ENCODE measurements at regions not wholly inside any gene's neighbourhood (a gene's known extent, or its start where the extent isn't known, plus 50 kb on each side); places are given as distances from the start of the nearest gene placed in this dataset.
"Not testable (repeated sequence)": the region's sequence is repeated elsewhere in the genome, so short reads cannot be mapped to it uniquely, and the experiment has no call there.

GRCh38 chr5:131005963-131006684 lies 158.9 kb downstream of the HINT1 start:
- no peak for DNase-seq (ENCODE audit: low read depth in 2 of 2)

- DNase-seq (ENCODE audit: low read depth in 2 of 2) = no peak
Observed at GRCh38 chr5:131001507-131001906, 163.5 kb downstream of the HINT1 start.

- DNase-seq (ENCODE audit: low read depth in 2 of 2) = no peak
Observed at GRCh38 chr5:131000289-131000688, 164.8 kb downstream of the HINT1 start.

- DNase-seq (ENCODE audit: low read depth in 2 of 2) = not testable (repeated sequence)
Observed at GRCh38 chr5:130996720-130997119, 168.3 kb downstream of the HINT1 start.

GRCh38 chr5:130995851-130996250 lies 169.2 kb downstream of the HINT1 start:
- DNase-seq (ENCODE audit: low read depth in 2 of 2) = no peak

GRCh38 chr5:130995254-130995515 lies 169.9 kb downstream of the HINT1 start:
- DNase-seq (ENCODE audit: low read depth in 2 of 2) = no peak

- no peak for DNase-seq (ENCODE audit: low read depth in 2 of 2)
Observed at GRCh38 chr5:130994496-130995253, 170.4 kb downstream of the HINT1 start.

- no peak for DNase-seq (ENCODE audit: low read depth in 2 of 2)
Observed at GRCh38 chr5:130992621-130993020, 172.4 kb downstream of the HINT1 start.

GRCh38 chr5:130992095-130992494 lies 173.0 kb downstream of the HINT1 start:
- DNase-seq (ENCODE audit: low read depth in 2 of 2) = no peak

- no peak for DNase-seq (ENCODE audit: low read depth in 2 of 2)
Observed at GRCh38 chr5:130985776-130986175, 179.3 kb downstream of the HINT1 start.

GRCh38 chr5:130981663-130982062 lies 183.4 kb downstream of the HINT1 start:
- no peak for DNase-seq (ENCODE audit: low read depth in 2 of 2)

- no peak for DNase-seq (ENCODE audit: low read depth in 2 of 2)
Observed at GRCh38 chr5:130978475-130978874, 186.6 kb downstream of the HINT1 start.

GRCh38 chr5:130976493-130976892 lies 188.6 kb downstream of the HINT1 start:
- no peak for DNase-seq (ENCODE audit: low read depth in 2 of 2)

- DNase-seq (ENCODE audit: low read depth in 2 of 2) = no peak
Observed at GRCh38 chr5:130975847-130976246, 189.2 kb downstream of the HINT1 start.

- no peak for DNase-seq (ENCODE audit: low read depth in 2 of 2)
Observed at GRCh38 chr5:130975299-130975698, 189.8 kb downstream of the HINT1 start.

- no peak for DNase-seq (ENCODE audit: low read depth in 2 of 2)
Observed at GRCh38 chr5:130974021-130974683, 190.9 kb downstream of the HINT1 start.

- DNase-seq (ENCODE audit: low read depth in 2 of 2) = no peak
Observed at GRCh38 chr5:130966990-130967525, 198.0 kb downstream of the HINT1 start.

- no peak for DNase-seq (ENCODE audit: low read depth in 2 of 2)
Observed at GRCh38 chr5:130965920-130966319, 199.1 kb downstream of the HINT1 start.

- no peak for DNase-seq (ENCODE audit: low read depth in 2 of 2)
Observed at GRCh38 chr5:130965360-130965759, 199.7 kb downstream of the HINT1 start.

GRCh38 chr5:130964231-130965202 lies 200.5 kb downstream of the HINT1 start:
- DNase-seq (ENCODE audit: low read depth in 2 of 2) = no peak

- DNase-seq (ENCODE audit: low read depth in 2 of 2) = no peak
Observed at GRCh38 chr5:130963798-130964197, 201.3 kb downstream of the HINT1 start.

- no peak for DNase-seq (ENCODE audit: low read depth in 2 of 2)
Observed at GRCh38 chr5:130957151-130957550, 207.9 kb downstream of the HINT1 start.

Data from stimulated activated CD4-positive, alpha-beta T cell treated with anti-CD3 and anti-CD28 coated beads, Interleukin-12 subunit alpha, Interleukin-12 subunit beta, amount 100 ng/mL, for 24 hours (primary cell).